Astrocyte (in vitro differentiated cells and primary cell): ENCODE measurements at regions not wholly inside any gene's neighbourhood (a gene's known extent, or its start where the extent isn't known, plus 50 kb on each side); places are given as distances from the start of the nearest gene placed in this dataset.
A peak's percentile ranks its signal among the peaks of the same experiment; 100 is the strongest.

Experiments used
- DNase-seq: peaks from one replicate; pipeline ENCODE4 v3.0.0-alpha.2; 2010; ENCODE audit warnings: low read depth
- FAIRE-seq: peaks from 2 replicates; lab custom pipeline; 2011; peaks lifted over from hg19 to GRCh38; lab: Jason Lieb, UNC
- H2AFZ ChIP-seq: 2 replicates; pipeline ENCODE4 v1.6.0; 2012; ENCODE audit warnings: low read depth, low read length, inconsistent platforms
- H3K27ac ChIP-seq: 2 replicates; pipeline ENCODE4 v1.5.1; 2011; ENCODE audit warnings: low read depth, low read length, inconsistent platforms
- H3K27me3 ChIP-seq: 2 replicates; pipeline ENCODE4 v1.6.0; 2011; ENCODE audit warnings: low read length, inconsistent platforms; ENCODE audit not compliant: insufficient read depth
- H3K36me3 ChIP-seq: 2 replicates; pipeline ENCODE4 v1.5.1; 2011; ENCODE audit warnings: low read length, inconsistent platforms; ENCODE audit not compliant: insufficient read depth
- H3K4me1 ChIP-seq: 2 replicates; pipeline ENCODE4 v1.5.1; 2011; ENCODE audit warnings: low read length, inconsistent platforms; ENCODE audit not compliant: insufficient read depth
- H3K4me2 ChIP-seq: 2 replicates; pipeline ENCODE4 v1.6.0; 2012; ENCODE audit warnings: low read length, inconsistent platforms
- H3K4me3 ChIP-seq: 2 replicates; pipeline ENCODE4 v1.5.1; 2011; ENCODE audit warnings: low read depth, mild to moderate bottlenecking, low read length, inconsistent platforms; ENCODE audit not compliant: insufficient read depth
- H3K79me2 ChIP-seq: 2 replicates; pipeline ENCODE4 v1.6.0; 2012; ENCODE audit warnings: mild to moderate bottlenecking, low read length, inconsistent platforms; ENCODE audit not compliant: insufficient read depth
- H3K9ac ChIP-seq: 2 replicates; pipeline ENCODE4 v1.6.0; 2012; ENCODE audit warnings: mild to moderate bottlenecking, low read length, inconsistent platforms
- H3K9me3 ChIP-seq: 2 replicates; pipeline ENCODE4 v1.5.1; 2012; ENCODE audit warnings: low read depth, mild to moderate bottlenecking, low read length, inconsistent platforms; ENCODE audit not compliant: insufficient read depth
- H4K20me1 ChIP-seq: 2 replicates; pipeline ENCODE4 v1.6.0; 2012; ENCODE audit warnings: low read length, inconsistent platforms; ENCODE audit not compliant: insufficient read depth
- H3K27ac Mint-ChIP-seq: one replicate; pipeline ENCODE4 v1.8.0; 2021; ENCODE audit warnings: mild to moderate bottlenecking, mixed read lengths; ENCODE audit not compliant: unreplicated experiment
- H3K27me3 Mint-ChIP-seq: one replicate; pipeline ENCODE4 v1.8.0; 2021; ENCODE audit warnings: low read depth, mixed read lengths; ENCODE audit not compliant: unreplicated experiment
- H3K36me3 Mint-ChIP-seq: one replicate; pipeline ENCODE4 v1.8.0; 2021; ENCODE audit warnings: low read depth, mixed read lengths; ENCODE audit not compliant: unreplicated experiment
- H3K4me1 Mint-ChIP-seq: one replicate; pipeline ENCODE4 v1.8.0; 2021; ENCODE audit warnings: low read depth, mixed read lengths; ENCODE audit not compliant: unreplicated experiment
- H3K4me3 Mint-ChIP-seq: one replicate; pipeline ENCODE4 v1.8.0; 2021; ENCODE audit warnings: mild to moderate bottlenecking, moderate library complexity, mixed read lengths; ENCODE audit not compliant: unreplicated experiment
- H3K9me3 Mint-ChIP-seq: one replicate; pipeline ENCODE4 v1.8.0; 2021; ENCODE audit warnings: mild to moderate bottlenecking, mixed read lengths; ENCODE audit not compliant: unreplicated experiment
- EZH2 ChIP-seq: IDR thresholded peaks from 2 replicates; pipeline ENCODE4 v1.6.1; 2012; ENCODE audit warnings: mild to moderate bottlenecking, low read length, inconsistent platforms; ENCODE audit not compliant: insufficient read depth
- TF ChIP-seq, protein P1 (sequence below): IDR thresholded peaks from 2 replicates; pipeline ENCODE4 v1.5.1; 2011; ENCODE audit warnings: low read depth, mild to moderate bottlenecking, inconsistent platforms, low read length, moderate library complexity; ENCODE audit not compliant: insufficient read depth

DNA sequence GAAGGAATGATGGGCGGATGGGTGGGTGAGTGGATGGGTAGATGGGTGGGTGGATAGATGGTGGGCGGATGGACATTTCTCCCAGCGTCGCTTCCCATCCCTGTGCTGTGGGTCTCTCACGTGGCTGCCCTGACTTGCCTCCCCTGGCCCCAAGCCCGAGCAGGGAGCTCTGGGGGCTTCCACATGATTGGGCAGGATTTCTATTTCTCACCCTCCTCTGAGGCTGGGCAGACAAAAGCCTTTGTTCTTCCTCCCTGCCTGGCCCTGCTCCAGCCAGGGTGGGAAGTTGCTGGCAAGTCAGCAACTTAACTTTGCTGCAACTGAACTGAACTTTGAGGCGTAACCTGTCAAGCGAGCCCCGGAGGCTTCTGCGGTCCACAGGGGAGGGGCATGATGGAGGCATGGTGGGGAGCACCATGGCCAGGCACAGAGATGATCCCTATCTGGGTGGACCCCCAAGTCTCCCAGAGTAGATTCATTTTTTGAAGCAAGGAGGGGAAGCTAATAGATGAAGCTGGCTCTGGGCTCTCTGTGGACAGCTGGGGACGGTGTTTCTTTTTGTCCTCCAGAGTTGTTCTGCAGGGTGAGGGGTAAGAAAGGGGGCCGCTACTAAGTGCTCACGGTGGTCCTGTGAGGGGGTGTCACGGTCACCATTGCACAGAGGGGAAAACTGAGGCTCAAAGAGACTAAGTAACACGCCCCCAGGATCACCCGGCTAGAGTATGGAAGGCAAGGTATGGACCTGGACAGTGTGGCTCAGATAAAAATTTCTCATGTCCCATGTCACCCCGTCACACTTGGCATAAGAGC, 140.1 kb downstream of the CEBPB start:
- H3K9me3 Mint-ChIP-seq = no peaks in the 10 kb centered on the region
- Histone ChIP-seq H3K36me3 (no peaks in the 10 kb centered on the region), H3K9ac (no peak overlapping the region), H3K27ac (no peak overlapping the region), H3K4me2 (no peak overlapping the region), H3K4me1 (peaks cover 12% of the 10 kb centered on the region), H2AFZ (no peak overlapping the region), H4K20me1 (no peaks in the 10 kb centered on the region), H3K4me3 (no peak overlapping the region), H3K79me2 (no peaks in the 10 kb centered on the region), H3K27me3 (no peaks in the 10 kb centered on the region), H3K9me3 (no peaks in the 10 kb centered on the region)
- H3K27me3 Mint-ChIP-seq = peaks cover 28% of the 10 kb centered on the region
- no peak overlapping the region for H3K27ac Mint-ChIP-seq
- DNase-seq (peak; percentile 77), FAIRE-seq (no peak)
- no peaks in the 10 kb centered on the region for H3K36me3 Mint-ChIP-seq
- TF ChIP-seq, protein P1, sequence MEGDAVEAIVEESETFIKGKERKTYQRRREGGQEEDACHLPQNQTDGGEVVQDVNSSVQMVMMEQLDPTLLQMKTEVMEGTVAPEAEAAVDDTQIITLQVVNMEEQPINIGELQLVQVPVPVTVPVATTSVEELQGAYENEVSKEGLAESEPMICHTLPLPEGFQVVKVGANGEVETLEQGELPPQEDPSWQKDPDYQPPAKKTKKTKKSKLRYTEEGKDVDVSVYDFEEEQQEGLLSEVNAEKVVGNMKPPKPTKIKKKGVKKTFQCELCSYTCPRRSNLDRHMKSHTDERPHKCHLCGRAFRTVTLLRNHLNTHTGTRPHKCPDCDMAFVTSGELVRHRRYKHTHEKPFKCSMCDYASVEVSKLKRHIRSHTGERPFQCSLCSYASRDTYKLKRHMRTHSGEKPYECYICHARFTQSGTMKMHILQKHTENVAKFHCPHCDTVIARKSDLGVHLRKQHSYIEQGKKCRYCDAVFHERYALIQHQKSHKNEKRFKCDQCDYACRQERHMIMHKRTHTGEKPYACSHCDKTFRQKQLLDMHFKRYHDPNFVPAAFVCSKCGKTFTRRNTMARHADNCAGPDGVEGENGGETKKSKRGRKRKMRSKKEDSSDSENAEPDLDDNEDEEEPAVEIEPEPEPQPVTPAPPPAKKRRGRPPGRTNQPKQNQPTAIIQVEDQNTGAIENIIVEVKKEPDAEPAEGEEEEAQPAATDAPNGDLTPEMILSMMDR = no peak
- no peak for TF ChIP-seq EZH2
- no peaks in the 10 kb centered on the region for H3K4me1 Mint-ChIP-seq
- no peak overlapping the region for H3K4me3 Mint-ChIP-seq

DNA sequence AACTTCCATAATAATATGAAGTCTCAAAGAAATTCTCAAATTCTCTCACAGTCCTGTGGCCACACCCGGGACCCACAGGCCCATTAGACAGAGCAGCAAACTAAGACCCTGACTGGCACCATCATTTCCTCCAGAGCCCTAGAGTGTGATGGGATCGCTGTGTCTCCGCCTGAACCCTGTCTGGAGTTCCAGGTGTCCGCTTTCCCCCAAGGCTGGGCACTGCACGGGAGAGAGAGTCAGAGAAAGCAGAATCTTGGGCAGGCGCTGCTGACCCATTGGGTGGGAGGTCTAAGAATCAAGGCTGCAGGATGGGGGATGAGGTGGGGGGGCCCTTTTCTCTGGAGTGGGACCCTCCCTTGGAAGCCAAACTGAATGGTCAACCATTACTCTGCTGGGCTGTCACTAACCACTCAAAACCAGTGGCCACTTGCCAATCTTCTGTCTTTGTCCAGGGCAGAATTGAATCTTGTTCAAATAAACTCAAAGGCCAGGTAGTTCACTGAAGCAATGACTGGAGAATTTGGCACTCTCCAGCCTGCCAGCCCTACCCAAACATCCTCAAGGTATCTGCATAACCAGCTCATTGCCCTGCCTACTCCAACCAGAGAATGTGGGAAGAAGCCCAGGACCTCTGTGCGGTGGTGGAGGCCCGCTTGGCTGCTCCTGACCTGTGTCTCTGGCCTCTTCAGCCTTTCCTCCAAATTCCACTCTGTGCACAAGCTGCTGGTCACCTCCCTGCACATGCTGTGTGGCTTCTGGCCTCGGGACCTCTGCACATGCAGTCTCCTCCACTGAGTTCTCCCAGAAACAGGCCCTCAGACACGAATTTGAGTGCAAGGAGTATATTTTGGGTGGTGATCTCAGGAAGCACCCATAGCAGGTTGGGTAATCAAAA, 141.1 kb downstream of the CEBPB start:
- DNase-seq (no peak), FAIRE-seq (no peak)
- H3K4me3 Mint-ChIP-seq = no peak overlapping the region
- Histone ChIP-seq H3K27me3 (no peaks in the 10 kb centered on the region), H2AFZ (no peak overlapping the region), H3K36me3 (no peaks in the 10 kb centered on the region), H3K9me3 (no peaks in the 10 kb centered on the region), H3K4me3 (no peak overlapping the region), H3K4me2 (no peak overlapping the region), H3K4me1 (peaks cover 12% of the 10 kb centered on the region), H3K27ac (no peak overlapping the region), H4K20me1 (no peaks in the 10 kb centered on the region), H3K79me2 (no peaks in the 10 kb centered on the region), H3K9ac (no peak overlapping the region)
- TF ChIP-seq, protein P1 = no peak
- no peak for TF ChIP-seq EZH2
- peaks cover 2% of the 10 kb centered on the region for H3K4me1 Mint-ChIP-seq
- no peaks in the 10 kb centered on the region for H3K9me3 Mint-ChIP-seq
- peaks cover 28% of the 10 kb centered on the region for H3K27me3 Mint-ChIP-seq
- no peaks in the 10 kb centered on the region for H3K36me3 Mint-ChIP-seq
- no peak overlapping the region for H3K27ac Mint-ChIP-seq
